HCT116 (cell line): ENCODE measurements at regions not wholly inside any gene's neighbourhood (a gene's known extent, or its start where the extent isn't known, plus 50 kb on each side); places are given as distances from the start of the nearest gene placed in this dataset.

Source experiments
- ATAC-seq: fragments of 200-7000 bp; cut with Tn5 transposase; 2 replicates; pipeline ENCODE4 v1.9.1; 2020; ENCODE audit warnings: mild to moderate bottlenecking, moderate library complexity
- BruUV-seq: library from RNA; stranded (reverse); fragments of 400-500 nt; replicated peaks from 2 replicates; lab custom pipeline; 2021; lab: Mats Ljungman, UMichigan
- CTCF ChIA-PET: fragments of 300-600 bp; sonication (Branson Sonifier 250); formaldehyde crosslinking; loops from one replicate; lab custom pipeline; 2021; ENCODE audit warnings: antibody characterized with exemption; lab: Charles Lee
- POLR2A ChIA-PET: fragments of 300-600, 350-600 bp; sonication (Branson Sonifier 250); formaldehyde crosslinking; loops from one replicate; lab custom pipeline; 2021; ENCODE audit warnings: antibody characterized with exemption; lab: Charles Lee
- RAD21 ChIA-PET, 2 experiments: fragments of 300-600 bp; sonication (Branson Sonifier 250); formaldehyde crosslinking; loops; one replicate each; lab custom pipeline; 2023; ENCODE audit warnings: low total read pairs in 2 of 2; ENCODE audit not compliant: uncharacterized antibody in 2 of 2, unreplicated experiment in 2 of 2, low non-redundant PET in 1 of 2; lab: Charles Lee
- DNase-seq: peaks from one replicate; pipeline ENCODE4 v3.0.0-alpha.2; 2010; ENCODE audit warnings: low read depth, low spot score
- H2AFZ ChIP-seq: fragments of 200-600 bp; shearing (Covaris generic), sonication (generic); 2 replicates; pipeline ENCODE4 v1.6.1; 2017; ENCODE audit warnings: low read depth, mixed run types, mixed read lengths, antibody characterized with exemption, low read length; ENCODE audit not compliant: poor library complexity, severe bottlenecking
- H3K27ac ChIP-seq: 2 replicates; pipeline ENCODE4 v1.5.1; 2012; ENCODE audit warnings: low read depth, low read length
- H3K27me3 ChIP-seq: fragments of 200-600 bp; sonication (generic); 2 replicates; pipeline ENCODE4 v1.6.1; 2016; ENCODE audit warnings: mixed run types, low read length, mixed read lengths; ENCODE audit not compliant: insufficient read depth
- H3K36me3 ChIP-seq, 2 experiments: fragments of 200-500 bp in 1 of 2; fragments of 200-600 bp in 1 of 2; sonication (Bioruptor generic) in 1 of 2; sonication (generic) in 1 of 2; 2 replicates each; pipeline versions ENCODE4 v1.5.1 to v1.6.1; 2014 to 2016; ENCODE audit warnings: low read length in 2 of 2, inconsistent platforms in 1 of 2, mixed read lengths in 1 of 2, mixed run types in 1 of 2; ENCODE audit not compliant: insufficient read depth in 2 of 2, control insufficient read depth in 1 of 2
- H3K4me1 ChIP-seq, 2 experiments: fragments of 200-600 bp in 1 of 2; sonication (generic) in 1 of 2; 2 replicates each; pipeline versions ENCODE4 v1.5.1 to v1.6.1; 2012 to 2017; ENCODE audit warnings: low read length in 2 of 2, inconsistent platforms in 1 of 2, mild to moderate bottlenecking in 1 of 2, mixed read lengths in 1 of 2, mixed run types in 1 of 2, moderate library complexity in 1 of 2; ENCODE audit not compliant: insufficient read depth in 2 of 2, control insufficient read depth in 1 of 2
- H3K4me2 ChIP-seq: fragments of 200-600 bp; sonication (generic); 2 replicates; pipeline ENCODE4 v1.6.1; 2017; ENCODE audit warnings: mixed run types, low read length, mixed read lengths
- H3K4me3 ChIP-seq, 2 experiments: fragments of 200-600 bp in 1 of 2; sonication (generic) in 1 of 2; replicated peaks in 1 of 2; 2 replicates each; pipeline ENCODE4 v1.5.1; 2011 to 2016; ENCODE audit warnings: low read length in 2 of 2, control low read depth in 1 of 2, low read depth in 1 of 2, mild to moderate bottlenecking in 1 of 2, mixed read lengths in 1 of 2, mixed run types in 1 of 2
- H3K79me2 ChIP-seq: fragments of 200-600 bp; sonication (generic); 2 replicates; pipeline ENCODE4 v1.6.1; 2017; ENCODE audit warnings: mild to moderate bottlenecking, mixed run types, low read length, moderate library complexity, mixed read lengths; ENCODE audit not compliant: insufficient read depth
- H3K9ac ChIP-seq: fragments of 200-600 bp; sonication (generic); 2 replicates; pipeline ENCODE4 v1.6.1; 2016; ENCODE audit warnings: low read length, mixed read lengths
- H3K9me2 ChIP-seq: fragments of 200-600 bp; sonication (generic), shearing (Covaris generic); 2 replicates; pipeline ENCODE4 v1.6.1; 2017; ENCODE audit warnings: mixed run types, mild to moderate bottlenecking, moderate library complexity; ENCODE audit not compliant: insufficient read depth
- H3K9me3 ChIP-seq, 2 experiments: fragments of 200-500 bp in 1 of 2; fragments of 200-600 bp in 1 of 2; sonication (Bioruptor generic) in 1 of 2; sonication (generic) in 1 of 2; 2 replicates each; pipeline ENCODE4 v1.6.1; 2014 to 2017; ENCODE audit warnings: low read length in 2 of 2, mixed read lengths in 2 of 2, inconsistent platforms in 1 of 2, low read depth in 1 of 2, mild to moderate bottlenecking in 1 of 2, mixed run types in 1 of 2, moderate library complexity in 1 of 2; ENCODE audit not compliant: control insufficient read depth in 1 of 2, insufficient read depth in 1 of 2
- H4K20me1 ChIP-seq: fragments of 200-600 bp; sonication (generic), shearing (Covaris generic); 2 replicates; pipeline ENCODE4 v1.6.1; 2017; ENCODE audit warnings: mixed run types, mild to moderate bottlenecking, moderate library complexity; ENCODE audit not compliant: insufficient read depth
- EGR1 ChIP-seq: IDR thresholded peaks from 2 replicates; pipeline ENCODE4 v1.6.1; 2012; ENCODE audit warnings: low read depth
- EZH2 ChIP-seq: fragments of 200-600 bp; sonication (generic); IDR thresholded peaks from 2 replicates; pipeline ENCODE4 v1.6.1; 2017; ENCODE audit warnings: antibody characterized with exemption, mixed run types
- FOSL1 ChIP-seq: IDR thresholded peaks from 2 replicates; pipeline ENCODE4 v1.6.1; 2012; ENCODE audit warnings: low read depth
- POLR2A ChIP-seq: IDR thresholded peaks from 2 replicates; pipeline ENCODE4 v1.7.0; 2011; ENCODE audit warnings: borderline replicate concordance; ENCODE audit not compliant: insufficient read depth, insufficient read length; ENCODE audit errors: extremely low read depth
- POLR2AphosphoS5 ChIP-seq: IDR thresholded peaks from 2 replicates; pipeline ENCODE4 v1.6.1; 2011; ENCODE audit warnings: mild to moderate bottlenecking, low read depth, low read length, moderate library complexity
- SIN3A ChIP-seq: IDR thresholded peaks from 2 replicates; pipeline ENCODE4 v1.6.1; 2012; ENCODE audit warnings: low read depth
- SP1 ChIP-seq: IDR thresholded peaks from 2 replicates; pipeline ENCODE4 v1.6.1; 2012; ENCODE audit warnings: low read depth
- SRF ChIP-seq: IDR thresholded peaks from 2 replicates; pipeline ENCODE4 v1.6.1; 2012; ENCODE audit warnings: low read depth
- ZNF274 ChIP-seq: fragments of 200-500 bp; sonication (Bioruptor generic); IDR thresholded peaks from 2 replicates; pipeline ENCODE4 v1.6.1; 2014; ENCODE audit warnings: mild to moderate bottlenecking, low read depth, low read length, inconsistent platforms
- intact Hi-C: fragments of 100-400 bp; cut with micrococcal nuclease; formaldehyde crosslinking; loops from 2 replicates; pipeline ENCODE4 v1.10.0; 2022
- TF ChIP-seq, protein P1 (sequence below): IDR thresholded peaks from 2 replicates; pipeline ENCODE4 v1.6.1; 2012; ENCODE audit warnings: low read depth

DNA sequence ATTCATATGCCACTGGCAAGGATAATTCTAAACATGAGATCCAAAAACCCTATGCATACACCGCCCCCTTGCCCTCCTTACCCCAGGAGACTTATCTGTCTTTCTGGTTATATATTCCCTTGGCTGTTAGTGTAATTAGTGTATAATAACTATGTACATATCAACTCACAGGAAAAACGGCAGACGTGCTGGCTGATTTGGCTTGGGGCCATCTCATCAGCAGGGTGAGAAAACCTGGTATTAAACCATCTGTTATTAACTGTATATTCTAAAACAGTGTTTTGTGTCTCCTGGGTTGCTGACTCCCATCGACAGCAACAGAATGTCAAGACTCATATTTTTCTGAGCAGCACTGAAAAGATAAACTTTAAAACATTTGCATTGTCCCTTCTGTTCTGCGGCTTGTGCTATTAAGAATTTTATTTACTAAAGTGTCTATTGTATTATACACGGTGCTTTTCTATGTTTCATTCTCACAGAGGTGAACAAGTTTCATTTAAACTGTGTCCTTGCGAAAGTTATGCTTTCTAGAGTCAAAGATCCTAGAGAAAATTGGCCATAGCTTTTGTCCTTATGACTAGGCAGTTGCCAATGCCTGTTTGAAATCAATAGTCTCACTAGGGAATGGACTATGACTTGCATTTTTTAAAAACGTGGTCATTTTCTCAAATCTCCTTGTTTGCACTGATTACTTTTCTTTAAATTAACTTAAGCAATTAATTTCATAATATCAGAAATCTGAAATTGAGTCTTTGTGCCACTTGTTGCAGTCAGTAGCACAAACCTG lies 211.5 kb upstream of the MID1 start:
- H3K9me2 ChIP-seq, result no peaks in the 10 kb centered on the region
- H3K27me3 ChIP-seq, result no peaks in the 10 kb centered on the region
- H3K4me3 ChIP-seq, result no peak overlapping the region
- intact Hi-C loops, result no loop called here
- H3K27ac ChIP-seq, result no peak overlapping the region
- H3K79me2 ChIP-seq, result no peaks in the 10 kb centered on the region
- H3K9ac ChIP-seq, result no peak overlapping the region
- H2AFZ ChIP-seq, result no peak overlapping the region
- no peaks in the 10 kb centered on the region for H4K20me1 ChIP-seq
- no peak overlapping the region for H3K4me2 ChIP-seq
- ChIA-PET POLR2A (interaction anchor here (0.7 kb wide), 1 partner anchor 107 kb away, joined by 3 read pairs; no protein-coding TSS in a partner anchor), RAD21 (no interaction called here), CTCF (no interaction called here)
- DNase-seq, result no peak
- TF ChIP-seq EZH2 (no peak), ZNF274 (no peak), POLR2AphosphoS5 (no peak), POLR2A (no peak), FOSL1 (no peak), SP1 (no peak), EGR1 (no peak), SIN3A (no peak), SRF (no peak)
- TF ChIP-seq, protein P1, sequence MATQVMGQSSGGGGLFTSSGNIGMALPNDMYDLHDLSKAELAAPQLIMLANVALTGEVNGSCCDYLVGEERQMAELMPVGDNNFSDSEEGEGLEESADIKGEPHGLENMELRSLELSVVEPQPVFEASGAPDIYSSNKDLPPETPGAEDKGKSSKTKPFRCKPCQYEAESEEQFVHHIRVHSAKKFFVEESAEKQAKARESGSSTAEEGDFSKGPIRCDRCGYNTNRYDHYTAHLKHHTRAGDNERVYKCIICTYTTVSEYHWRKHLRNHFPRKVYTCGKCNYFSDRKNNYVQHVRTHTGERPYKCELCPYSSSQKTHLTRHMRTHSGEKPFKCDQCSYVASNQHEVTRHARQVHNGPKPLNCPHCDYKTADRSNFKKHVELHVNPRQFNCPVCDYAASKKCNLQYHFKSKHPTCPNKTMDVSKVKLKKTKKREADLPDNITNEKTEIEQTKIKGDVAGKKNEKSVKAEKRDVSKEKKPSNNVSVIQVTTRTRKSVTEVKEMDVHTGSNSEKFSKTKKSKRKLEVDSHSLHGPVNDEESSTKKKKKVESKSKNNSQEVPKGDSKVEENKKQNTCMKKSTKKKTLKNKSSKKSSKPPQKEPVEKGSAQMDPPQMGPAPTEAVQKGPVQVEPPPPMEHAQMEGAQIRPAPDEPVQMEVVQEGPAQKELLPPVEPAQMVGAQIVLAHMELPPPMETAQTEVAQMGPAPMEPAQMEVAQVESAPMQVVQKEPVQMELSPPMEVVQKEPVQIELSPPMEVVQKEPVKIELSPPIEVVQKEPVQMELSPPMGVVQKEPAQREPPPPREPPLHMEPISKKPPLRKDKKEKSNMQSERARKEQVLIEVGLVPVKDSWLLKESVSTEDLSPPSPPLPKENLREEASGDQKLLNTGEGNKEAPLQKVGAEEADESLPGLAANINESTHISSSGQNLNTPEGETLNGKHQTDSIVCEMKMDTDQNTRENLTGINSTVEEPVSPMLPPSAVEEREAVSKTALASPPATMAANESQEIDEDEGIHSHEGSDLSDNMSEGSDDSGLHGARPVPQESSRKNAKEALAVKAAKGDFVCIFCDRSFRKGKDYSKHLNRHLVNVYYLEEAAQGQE, result no peak
- BruUV-seq, result no TSS peak
- H3K36me3 ChIP-seq, result no peaks in the 10 kb centered on the region
- ATAC-seq, result no peak
- H3K4me1 ChIP-seq, result no peaks in the 10 kb centered on the region
- no peaks in the 10 kb centered on the region for H3K9me3 ChIP-seq
